Lower leg skin (tissue), 3 donors: ENCODE measurements at regions not wholly inside any gene's neighbourhood (a gene's known extent, or its start where the extent isn't known, plus 50 kb on each side); places are given as distances from the start of the nearest gene placed in this dataset.

Experiments used
- CTCF ChIP-seq, 3 donors: fragments of 450-650 bp; IDR thresholded peaks; one replicate each; pipeline ENCODE4 v1.5.1; 2016; ENCODE audit warnings: antibody characterized with exemption in 3 of 3, mild to moderate bottlenecking in 3 of 3, moderate library complexity in 2 of 3
- POLR2A ChIP-seq, 2 donors: fragments of 450-650 bp; IDR thresholded peaks; one replicate each; pipeline ENCODE4 v1.6.1; 2016 to 2017; ENCODE audit warnings: antibody characterized with exemption in 2 of 2, mild to moderate bottlenecking in 1 of 2, moderate library complexity in 1 of 2

GRCh38 chr3:82790307-82791097, 1029.1 kb upstream of the GBE1 start:
- no peak for TF ChIP-seq CTCF (IDR thresholded peaks at IDR 0.05)
- TF ChIP-seq POLR2A (IDR thresholded peaks at IDR 0.05) = no peak
